Body of pancreas (tissue), 4 donors: ENCODE measurements at regions not wholly inside any gene's neighbourhood (a gene's known extent, or its start where the extent isn't known, plus 50 kb on each side); places are given as distances from the start of the nearest gene placed in this dataset.

Experiments
- CTCF ChIP-seq, 7 experiments: fragments of 450-650 bp in 4 of 7; fragments of 200-600 bp in 3 of 7; sonication (generic) in 3 of 7; IDR thresholded peaks; one replicate each; pipeline ENCODE4 v1.5.1; 2016 to 2019; ENCODE audit warnings: antibody characterized with exemption in 7 of 7
- POLR2A ChIP-seq, 3 donors: fragments of 450-650 bp; IDR thresholded peaks; one replicate each; pipeline ENCODE4 v1.6.1; 2016; ENCODE audit warnings: antibody characterized with exemption in 3 of 3, mild to moderate bottlenecking in 2 of 3

GRCh38 chr12:88334271-88334670 is 192.2 kb downstream of the TMTC3 start:
- no peak for TF ChIP-seq CTCF (IDR thresholded peaks at IDR 0.05)
- TF ChIP-seq POLR2A (IDR thresholded peaks at IDR 0.05) = no peak
